Keratinocyte (primary cell): ENCODE measurements at regions not wholly inside any gene's neighbourhood (a gene's known extent, or its start where the extent isn't known, plus 50 kb on each side); places are given as distances from the start of the nearest gene placed in this dataset.

Experiments used
- CTCF ChIP-seq, 3 experiments: IDR thresholded peaks in 1 of 3; conservative IDR thresholded peaks in 1 of 3; optimal IDR thresholded peaks in 1 of 3; 2 replicates in 2 of 3; 3 replicates in 1 of 3; pipeline versions ENCODE3 to v1.5.1; 2011; ENCODE audit warnings: low read length in 3 of 3, mild to moderate bottlenecking in 3 of 3, moderate library complexity in 2 of 3, control low read depth in 1 of 3, inconsistent platforms in 1 of 3; ENCODE audit not compliant: insufficient read depth in 2 of 3; ENCODE audit errors: extremely low read depth in 1 of 3
- EZH2 ChIP-seq: IDR thresholded peaks from one replicate; pipeline ENCODE4 v1.6.1; 2012; ENCODE audit warnings: inconsistent platforms, mild to moderate bottlenecking, low read length, moderate library complexity

DNA sequence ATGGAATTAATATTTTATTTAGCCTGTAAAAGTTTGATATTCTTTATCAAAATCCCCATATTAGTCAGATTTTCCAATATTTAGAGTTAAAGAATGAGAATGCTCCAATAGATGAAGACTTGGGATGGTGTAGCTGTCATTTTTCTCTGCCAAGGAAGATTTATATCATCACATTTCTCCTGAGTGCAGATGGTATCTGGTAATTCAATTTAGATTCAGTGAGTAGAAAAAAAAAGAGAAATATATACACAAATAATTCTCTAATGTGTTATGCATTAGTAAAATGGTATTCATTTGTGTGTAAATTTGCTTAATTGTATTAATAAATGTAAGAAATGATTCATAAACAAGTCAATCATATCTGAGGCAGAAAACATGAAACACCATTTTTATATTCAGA lies 1508.7 kb upstream of the PCDH20 start:
- TF ChIP-seq CTCF (optimal IDR thresholded peaks at IDR 0.05 in 1 of 3, IDR thresholded peaks at IDR 0.05 in 1 of 3, conservative IDR thresholded peaks at IDR 0.05 in 1 of 3; ENCODE audit: extremely low read depth in 1 of 3, insufficient read depth in 2 of 3, low read length in 3 of 3) = no peak
- TF ChIP-seq EZH2 = no peak
